ENCODE measurements at regions not wholly inside any gene's neighbourhood (a gene's known extent, or its start where the extent isn't known, plus 50 kb on each side); places are given as distances from the start of the nearest gene placed in this dataset.

GRCh38 chr14:82425261-82425660, 891.6 kb upstream of the SEL1L start:
- DNase-seq, result no peak
- H3K4me1 ChIP-seq (ENCODE audit: control insufficient read depth in 2 of 3, insufficient read depth in 2 of 3, low read depth in 1 of 3, low read length in 3 of 3), result no peaks in the 10 kb centered on the region
- TF ChIP-seq CTCF (IDR thresholded peaks at IDR 0.05; ENCODE audit: borderline replicate concordance, extremely low read depth, insufficient read depth), result no peak
- no peak for FAIRE-seq
- intact Hi-C loops (cut with DNase I), result no loop called here
- no peaks in the 10 kb centered on the region for H3K9me3 ChIP-seq (ENCODE audit: control insufficient read depth in 2 of 3, insufficient read depth in 1 of 3, low read length in 3 of 3)
- H3K4me3 ChIP-seq (ENCODE audit: low read length in 3 of 3), result no peak overlapping the region
- H3K9ac ChIP-seq (ENCODE audit: low read length in 3 of 3), result no peak overlapping the region
- no peaks in the 10 kb centered on the region for H3K36me3 ChIP-seq (ENCODE audit: control insufficient read depth in 2 of 3, insufficient read depth in 3 of 3, low read length in 3 of 3)
- H3K27me3 ChIP-seq (ENCODE audit: control insufficient read depth, insufficient read depth, low read length), result no peaks in the 10 kb centered on the region
- H3K27ac ChIP-seq (ENCODE audit: low read depth in 2 of 2, low read length in 2 of 2), result no peak overlapping the region

GRCh38 chr14:82431031-82431430, 897.4 kb upstream of the SEL1L start:
- no peak for TF ChIP-seq CTCF (IDR thresholded peaks at IDR 0.05; ENCODE audit: borderline replicate concordance, extremely low read depth, insufficient read depth)
- H3K4me3 ChIP-seq (ENCODE audit: low read length in 3 of 3), result no peak overlapping the region
- FAIRE-seq (no peak), DNase-seq (no peak)
- H3K4me1 ChIP-seq (ENCODE audit: control insufficient read depth in 2 of 3, insufficient read depth in 2 of 3, low read depth in 1 of 3, low read length in 3 of 3), result no peaks in the 10 kb centered on the region
- no peaks in the 10 kb centered on the region for H3K9me3 ChIP-seq (ENCODE audit: control insufficient read depth in 2 of 3, insufficient read depth in 1 of 3, low read length in 3 of 3)
- H3K27ac ChIP-seq (ENCODE audit: low read depth in 2 of 2, low read length in 2 of 2), result no peak overlapping the region
- no peak overlapping the region for H3K9ac ChIP-seq (ENCODE audit: low read length in 3 of 3)
- intact Hi-C loops (cut with DNase I), result no loop called here
- no peaks in the 10 kb centered on the region for H3K36me3 ChIP-seq (ENCODE audit: control insufficient read depth in 2 of 3, insufficient read depth in 3 of 3, low read length in 3 of 3)
- no peaks in the 10 kb centered on the region for H3K27me3 ChIP-seq (ENCODE audit: control insufficient read depth, insufficient read depth, low read length)

- H3K9me3 ChIP-seq (ENCODE audit: control insufficient read depth in 2 of 3, insufficient read depth in 1 of 3, low read length in 3 of 3), result no peaks in the 10 kb centered on the region
- FAIRE-seq (no peak), DNase-seq (no peak)
- no peak overlapping the region for H3K9ac ChIP-seq (ENCODE audit: low read length in 3 of 3)
- H3K4me1 ChIP-seq (ENCODE audit: control insufficient read depth in 2 of 3, insufficient read depth in 2 of 3, low read depth in 1 of 3, low read length in 3 of 3), result no peaks in the 10 kb centered on the region
- H3K27ac ChIP-seq (ENCODE audit: low read depth in 2 of 2, low read length in 2 of 2), result no peak overlapping the region
- TF ChIP-seq CTCF (IDR thresholded peaks at IDR 0.05; ENCODE audit: borderline replicate concordance, extremely low read depth, insufficient read depth), result no peak
- H3K27me3 ChIP-seq (ENCODE audit: control insufficient read depth, insufficient read depth, low read length), result no peaks in the 10 kb centered on the region
- no peak overlapping the region for H3K4me3 ChIP-seq (ENCODE audit: low read length in 3 of 3)
- H3K36me3 ChIP-seq (ENCODE audit: control insufficient read depth in 2 of 3, insufficient read depth in 3 of 3, low read length in 3 of 3), result no peaks in the 10 kb centered on the region
- intact Hi-C loops (cut with DNase I), result no loop called here
Observed at GRCh38 chr14:82432301-82433105, 898.9 kb upstream of the SEL1L start.

Measured in kidney (tissue), 13 donors.